Ovary (tissue), 3 donors: ENCODE measurements at regions not wholly inside any gene's neighbourhood (a gene's known extent, or its start where the extent isn't known, plus 50 kb on each side); places are given as distances from the start of the nearest gene placed in this dataset.

ENCODE experiments used
- POLR2A ChIP-seq: fragments of 450-650 bp; IDR thresholded peaks from one replicate; pipeline ENCODE4 v1.6.1; 2017; ENCODE audit warnings: antibody characterized with exemption, mild to moderate bottlenecking, moderate library complexity
- TF ChIP-seq, protein P1 (sequence below), 3 donors: fragments of 450-650 bp in 2 of 3; fragments of 200-600 bp in 1 of 3; IDR thresholded peaks; one replicate each; pipeline versions ENCODE4 v1.5.1 to v1.8.0; 2016 to 2022; ENCODE audit warnings: antibody characterized with exemption in 3 of 3, mild to moderate bottlenecking in 1 of 3
- donor health status: DM: no; HTN: no; CAD: no.

DNA sequence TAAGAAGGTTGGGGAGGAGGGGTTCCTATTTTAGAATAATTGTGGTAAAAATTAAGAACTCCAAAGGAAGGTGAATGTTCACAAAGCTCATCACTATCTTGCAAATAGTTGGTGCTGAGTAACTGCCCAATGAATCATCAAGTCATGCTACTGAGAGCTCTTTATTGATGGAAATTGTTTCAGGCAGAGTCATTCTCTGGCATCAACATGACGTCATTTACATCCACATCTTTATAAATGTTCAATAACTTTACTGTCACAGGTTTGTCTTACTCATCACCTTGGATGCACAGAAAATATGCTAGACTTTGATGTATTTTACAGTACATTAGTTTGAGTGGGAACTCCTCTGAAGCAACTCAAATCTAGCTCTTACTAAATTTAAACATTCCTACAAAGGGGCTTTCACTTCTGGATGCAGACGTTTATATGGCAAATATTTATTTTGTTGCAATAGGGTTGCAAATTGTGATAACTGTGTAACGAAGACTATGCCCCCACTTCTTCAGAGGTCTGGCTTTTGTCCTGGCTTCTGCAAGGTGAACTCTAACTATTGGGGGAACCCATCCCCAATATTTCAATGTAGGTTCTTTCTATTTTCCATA is 273.7 kb upstream of the AJAP1 start:
- TF ChIP-seq, protein P1, sequence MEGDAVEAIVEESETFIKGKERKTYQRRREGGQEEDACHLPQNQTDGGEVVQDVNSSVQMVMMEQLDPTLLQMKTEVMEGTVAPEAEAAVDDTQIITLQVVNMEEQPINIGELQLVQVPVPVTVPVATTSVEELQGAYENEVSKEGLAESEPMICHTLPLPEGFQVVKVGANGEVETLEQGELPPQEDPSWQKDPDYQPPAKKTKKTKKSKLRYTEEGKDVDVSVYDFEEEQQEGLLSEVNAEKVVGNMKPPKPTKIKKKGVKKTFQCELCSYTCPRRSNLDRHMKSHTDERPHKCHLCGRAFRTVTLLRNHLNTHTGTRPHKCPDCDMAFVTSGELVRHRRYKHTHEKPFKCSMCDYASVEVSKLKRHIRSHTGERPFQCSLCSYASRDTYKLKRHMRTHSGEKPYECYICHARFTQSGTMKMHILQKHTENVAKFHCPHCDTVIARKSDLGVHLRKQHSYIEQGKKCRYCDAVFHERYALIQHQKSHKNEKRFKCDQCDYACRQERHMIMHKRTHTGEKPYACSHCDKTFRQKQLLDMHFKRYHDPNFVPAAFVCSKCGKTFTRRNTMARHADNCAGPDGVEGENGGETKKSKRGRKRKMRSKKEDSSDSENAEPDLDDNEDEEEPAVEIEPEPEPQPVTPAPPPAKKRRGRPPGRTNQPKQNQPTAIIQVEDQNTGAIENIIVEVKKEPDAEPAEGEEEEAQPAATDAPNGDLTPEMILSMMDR (IDR thresholded peaks at IDR 0.05) = no peak
- TF ChIP-seq POLR2A = no peak
